K562 (cell line): ENCODE measurements at regions not wholly inside any gene's neighbourhood (a gene's known extent, or its start where the extent isn't known, plus 50 kb on each side); places are given as distances from the start of the nearest gene placed in this dataset.

Experiments used
- ATAC-seq: fragments of 200-7000 bp; cut with Tn5 transposase; 3 replicates; pipeline ENCODE4 v1.9.1; 2020; ENCODE audit warnings: moderate library complexity
- BruUV-seq: library from RNA; stranded (reverse); fragments of 400-500 nt; replicated peaks from 2 replicates; lab custom pipeline; 2021; lab: Mats Ljungman, UMichigan
- CTCF ChIA-PET: fragments of 300-600 bp; formaldehyde crosslinking; extraction: SDS; loops from one replicate; lab custom pipeline; 2021; ENCODE audit warnings: low intra/inter-chr PET ratio; lab: Yijun Ruan, JAX
- POLR2A ChIA-PET: fragments of 300-600, 350-650 bp; sonication (Branson Sonifier 250); formaldehyde crosslinking; extraction: SDS; loops from one replicate; lab custom pipeline; 2021; ENCODE audit warnings: antibody characterized with exemption, inconsistent platforms; lab: Yijun Ruan, JAX
- DNase-seq, 4 experiments: peaks; one replicate each; pipeline versions ENCODE4 v3.0.0 to v3.0.0-alpha.2; 2011 to 2018; ENCODE audit warnings: low spot score in 3 of 4, mixed read lengths in 3 of 4; ENCODE audit errors: extremely low read depth in 1 of 4
- FAIRE-seq: peaks from 2 replicates; lab custom pipeline; 2011; peaks lifted over from hg19 to GRCh38; lab: Jason Lieb, UNC
- H2AFZ ChIP-seq: 2 replicates; pipeline ENCODE4 v1.6.0; 2011; ENCODE audit warnings: low read depth, low read length, control low read depth, inconsistent platforms
- H3K27ac ChIP-seq: fragments of 200-600 bp; 3 replicates; pipeline ENCODE4 v1.8.0; 2011; ENCODE audit warnings: low read depth, mild to moderate bottlenecking, control low read depth, inconsistent platforms, low read length, moderate library complexity, mixed read lengths; ENCODE audit errors: extremely low read depth
- H3K27me3 ChIP-seq, 2 experiments: fragments of 300-600 bp in 1 of 2; 2 replicates in 1 of 2; 3 replicates in 1 of 2; pipeline versions ENCODE4 v1.6.0 to v1.8.0; 2011; ENCODE audit warnings: inconsistent platforms in 2 of 2, low read length in 2 of 2, mild to moderate bottlenecking in 1 of 2, mixed read lengths in 1 of 2, moderate library complexity in 1 of 2; ENCODE audit not compliant: control insufficient read depth in 2 of 2, insufficient read depth in 2 of 2
- H3K36me3 ChIP-seq: fragments of 300-600 bp; 3 replicates; pipeline ENCODE4 v1.8.0; 2011; ENCODE audit warnings: mild to moderate bottlenecking, low read length, inconsistent platforms; ENCODE audit not compliant: control insufficient read depth, insufficient read depth
- H3K4me1 ChIP-seq, 2 experiments: fragments of 200-600 bp in 1 of 2; replicated peaks in 1 of 2; 2 replicates in 1 of 2; 3 replicates in 1 of 2; pipeline versions ENCODE4 v1.5.1 to v1.8.0; 2011; ENCODE audit warnings: inconsistent platforms in 2 of 2, low read length in 2 of 2, mild to moderate bottlenecking in 1 of 2, mixed read lengths in 1 of 2, moderate library complexity in 1 of 2; ENCODE audit not compliant: control insufficient read depth in 2 of 2, insufficient read depth in 2 of 2
- H3K4me2 ChIP-seq: 2 replicates; pipeline ENCODE4 v1.6.1; 2011; ENCODE audit warnings: low read length, control low read depth, inconsistent platforms, mixed read lengths; ENCODE audit not compliant: insufficient read depth
- H3K4me3 ChIP-seq: fragments of 200-600 bp; sonication (generic), shearing (Covaris generic); 2 replicates; pipeline ENCODE4 v1.5.1; 2016; ENCODE audit warnings: control low read depth, inconsistent platforms
- H3K79me2 ChIP-seq: fragments of 200-600 bp; 3 replicates; pipeline ENCODE4 v1.8.0; 2011; ENCODE audit warnings: low read length, inconsistent platforms; ENCODE audit not compliant: control insufficient read depth, insufficient read depth
- H3K9ac ChIP-seq, 2 experiments: 2 replicates each; pipeline versions ENCODE4 v1.6.0 to v1.6.1; 2011; ENCODE audit warnings: low read depth in 2 of 2, low read length in 2 of 2, control low read depth in 1 of 2, inconsistent platforms in 1 of 2, mild to moderate bottlenecking in 1 of 2, mixed read lengths in 1 of 2; ENCODE audit not compliant: insufficient read depth in 1 of 2
- H3K9me1 ChIP-seq: one replicate; pipeline ENCODE4 v1.6.0; 2011; ENCODE audit warnings: inconsistent platforms, mild to moderate bottlenecking, low read length, moderate library complexity; ENCODE audit not compliant: control insufficient read depth, insufficient read depth
- H3K9me3 ChIP-seq: replicated peaks from 2 replicates; pipeline ENCODE4 v1.5.1; 2011; ENCODE audit warnings: low read depth, low read length, inconsistent platforms; ENCODE audit not compliant: control insufficient read depth, insufficient read depth
- H4K20me1 ChIP-seq: replicated peaks from 2 replicates; pipeline ENCODE4 v1.6.1; 2011; ENCODE audit warnings: low read length, inconsistent platforms, mixed read lengths; ENCODE audit not compliant: control insufficient read depth, insufficient read depth
- E2F1 ChIP-seq: sonication (generic); formaldehyde crosslinking; IDR thresholded peaks from 2 replicates; pipeline ENCODE4 v1.8.1; 2023; ENCODE audit warnings: mild to moderate bottlenecking, missing genetic modification reagents, moderate library complexity
- PYGO2 ChIP-seq: fragments of 450-650 bp; IDR thresholded peaks from 2 replicates; pipeline ENCODE4 v1.6.1; 2016; ENCODE audit warnings: mild to moderate bottlenecking, missing genetic modification characterization, moderate library complexity, missing compliant biosample characterization
- SP1 ChIP-seq: sonication (generic); formaldehyde crosslinking; IDR thresholded peaks from 2 replicates; pipeline ENCODE4 v1.8.1; 2022; ENCODE audit warnings: mild to moderate bottlenecking, missing genetic modification reagents
- ZNF121 ChIP-seq: sonication (generic); formaldehyde crosslinking; conservative IDR thresholded peaks from 2 replicates; pipeline ENCODE4 v1.8.0; 2022; ENCODE audit warnings: missing genetic modification reagents
- ZNF384 ChIP-seq: IDR thresholded peaks from 2 replicates; pipeline ENCODE4 v1.6.1; 2012; ENCODE audit warnings: low read depth, low read length, improper control_type of control experiment
- ZNF444 ChIP-seq: fragments of 250-450 bp; sonication (Bioruptor Pico); IDR thresholded peaks from 2 replicates; pipeline ENCODE4 v1.4.0; 2020; ENCODE audit warnings: mild to moderate bottlenecking, moderate library complexity
- WGBS: fragments of 100-300 bp; shearing (Covaris generic); methylation state at CpG from one replicate; pipeline ENCODE4 v1.1.6; 2016; ENCODE audit warnings: low coverage, mixed read lengths; ENCODE audit not compliant: insufficient coverage; ENCODE audit errors: missing lambda C conversion rate; 5-methylcytosine and 5-hydroxymethylcytosine counted together
- in situ Hi-C: fragments of 300-500 bp; cut with MboI; formaldehyde crosslinking; loops from 4 replicates; pipeline ENCODE4 v1.15.0; 2018; ENCODE audit warnings: inconsistent platforms, mixed read lengths
- intact Hi-C: fragments of 100-400 bp; cut with micrococcal nuclease; formaldehyde crosslinking; loops from 2 replicates; pipeline ENCODE4 v1.14.2; 2022

DNA sequence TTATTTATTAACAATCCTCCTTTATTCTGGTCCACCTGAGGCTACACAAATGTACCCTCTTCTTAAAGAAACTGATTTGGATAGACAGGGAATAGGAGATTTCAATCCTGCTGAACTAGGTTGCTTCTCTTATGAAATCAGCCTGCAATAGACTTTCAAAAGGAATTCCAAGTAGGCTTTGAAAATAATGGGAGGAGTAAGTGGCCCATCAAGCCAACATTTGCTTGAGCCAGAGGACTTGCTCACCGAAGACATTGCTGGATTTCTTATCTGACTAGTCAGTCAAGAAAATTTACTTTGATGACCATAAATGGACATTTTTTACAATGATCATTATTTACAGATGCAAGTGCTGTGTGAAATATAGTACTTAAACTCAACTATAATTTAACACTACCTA, 82.8 kb upstream of the RASSF8 start (continued):
- no peak for TF ChIP-seq E2F1 (CRISPR knock-in tag)
- TF ChIP-seq PYGO2, result no peak
- TF ChIP-seq ZNF444 (CRISPR knock-in tag), result no peak
- TF ChIP-seq ZNF384, result no peak

- no peak for ATAC-seq
- no peaks in the 10 kb centered on the region for H3K27me3 ChIP-seq
- TF ChIP-seq SP1 (CRISPR knock-in tag) (no peak), ZNF121 (CRISPR knock-in tag) (no peak)
- no peak overlapping the region for H3K4me3 ChIP-seq
- H3K36me3 ChIP-seq, result no peaks in the 10 kb centered on the region
- H2AFZ ChIP-seq, result no peak overlapping the region
- 0% methylated on average over 2 of the region's 2 CpGs for WGBS
- H3K4me1 ChIP-seq, result no peaks in the 10 kb centered on the region
- H4K20me1 ChIP-seq, result no peaks in the 10 kb centered on the region
- no peak for DNase-seq
- H3K9me3 ChIP-seq, result no peaks in the 10 kb centered on the region
- in situ Hi-C loops (no loop called here), intact Hi-C loops (no loop called here)
- no peak overlapping the region for H3K4me2 ChIP-seq
- no peak overlapping the region for H3K27ac ChIP-seq
- no peaks in the 10 kb centered on the region for H3K79me2 ChIP-seq
- ChIA-PET CTCF (no interaction called here), POLR2A (no interaction called here)
- no peak for FAIRE-seq
- no TSS peak for BruUV-seq
- no peaks in the 10 kb centered on the region for H3K9me1 ChIP-seq
- H3K9ac ChIP-seq, result no peak overlapping the region
These were observed 82.0 kb upstream of the RASSF8 start for GRCh38 chr12:25876383-25877045.
